Right lobe of liver (tissue), 6 donors: ENCODE measurements at regions not wholly inside any gene's neighbourhood (a gene's known extent, or its start where the extent isn't known, plus 50 kb on each side); places are given as distances from the start of the nearest gene placed in this dataset.
A peak's percentile ranks its signal among the peaks of the same experiment; 100 is the strongest.

Experiments
- ATAC-seq, 4 donors: fragments of 200-7000 bp; cut with Tn5 transposase; one replicate each; pipeline ENCODE4 v1.9.1; 2020; ENCODE audit warnings: mild to moderate bottlenecking in 4 of 4, moderate library complexity in 4 of 4
- DNase-seq, 3 donors: peaks; one replicate each; pipeline ENCODE4 v3.0.0-alpha.2; 2020
- H3K27ac ChIP-seq, 3 donors: fragments of 200-600 bp; one replicate each; pipeline ENCODE4 v1.8.0; 2022
- H3K27me3 ChIP-seq, 2 donors: fragments of 200-600 bp; one replicate each; pipeline ENCODE4 v1.8.0; 2022
- H3K36me3 ChIP-seq, 4 donors: fragments of 200-600 bp; sonication (generic) in 1 of 4; one replicate each; pipeline versions ENCODE4 v1.5.1 to v1.8.0; 2017 to 2022; ENCODE audit warnings: control low read depth in 1 of 4
- H3K4me1 ChIP-seq, 4 donors: fragments of 200-600 bp; sonication (generic) in 1 of 4; one replicate each; pipeline versions ENCODE4 v1.5.1 to v1.8.0; 2017 to 2022; ENCODE audit warnings: control low read depth in 1 of 4
- H3K4me3 ChIP-seq, 3 donors: fragments of 200-600 bp; one replicate each; pipeline ENCODE4 v1.8.0; 2022
- H3K9me3 ChIP-seq, 4 donors: fragments of 200-600 bp; sonication (generic) in 1 of 4; one replicate each; pipeline versions ENCODE4 v1.5.1 to v1.8.0; 2017 to 2022; ENCODE audit warnings: control low read depth in 1 of 4
- POLR2A ChIP-seq: fragments of 450-650 bp; IDR thresholded peaks from one replicate; pipeline ENCODE4 v1.6.1; 2017; ENCODE audit warnings: antibody characterized with exemption, mild to moderate bottlenecking
- WGBS: methylation state at CpG from one replicate; pipeline ENCODE4 v1.1.6; 2018; ENCODE audit warnings: low coverage, low lambda C conversion rate; ENCODE audit not compliant: insufficient coverage; ENCODE audit errors: missing lambda C conversion rate; 5-methylcytosine and 5-hydroxymethylcytosine counted together
- intact Hi-C, 2 donors: fragments of 100-400 bp; cut with DNase I; formaldehyde crosslinking; loops; one replicate each; pipeline versions ENCODE4 v1.11.2 to v1.14.1; 2022
- TF ChIP-seq, protein P1 (sequence below), 4 donors: fragments of 200-600 bp in 3 of 4; fragments of 450-650 bp in 1 of 4; IDR thresholded peaks; one replicate each; pipeline versions ENCODE4 v1.5.1 to v1.8.0; 2016 to 2022; ENCODE audit warnings: antibody characterized with exemption in 4 of 4, mild to moderate bottlenecking in 2 of 4
- donor health status: DM: no; HTN: yes; CAD: no.
- donor health status: DM: no; HTN: no; CAD: no.
- donor health status: DM: no; HTN: no; CAD: no.
- donor health status: DM: no; HTN: yes; CAD: no.
- donor health status: DM: no; HTN: yes; CAD: no.

DNA sequence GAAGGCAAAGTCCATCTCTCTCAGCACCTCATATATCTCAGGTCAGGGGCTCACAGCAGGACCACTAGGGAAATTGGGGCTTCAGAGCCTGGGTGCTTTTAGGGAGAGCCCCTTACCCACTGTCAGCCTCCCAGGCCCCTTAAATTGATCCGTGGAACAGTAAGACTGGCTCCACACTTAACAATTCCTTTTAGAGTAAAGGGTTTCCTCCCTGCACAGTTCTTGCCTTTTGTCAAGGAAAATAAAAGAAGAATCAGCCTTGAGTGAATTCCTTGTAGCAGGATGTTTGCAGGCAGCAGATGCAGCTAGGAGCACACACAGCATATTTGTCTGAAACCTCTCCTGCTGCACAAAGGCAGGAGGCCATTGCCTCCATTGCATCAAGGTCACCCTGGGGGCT, 184.9 kb downstream of the SEC16B start:
- TF ChIP-seq POLR2A: no peak
- TF ChIP-seq, protein P1, sequence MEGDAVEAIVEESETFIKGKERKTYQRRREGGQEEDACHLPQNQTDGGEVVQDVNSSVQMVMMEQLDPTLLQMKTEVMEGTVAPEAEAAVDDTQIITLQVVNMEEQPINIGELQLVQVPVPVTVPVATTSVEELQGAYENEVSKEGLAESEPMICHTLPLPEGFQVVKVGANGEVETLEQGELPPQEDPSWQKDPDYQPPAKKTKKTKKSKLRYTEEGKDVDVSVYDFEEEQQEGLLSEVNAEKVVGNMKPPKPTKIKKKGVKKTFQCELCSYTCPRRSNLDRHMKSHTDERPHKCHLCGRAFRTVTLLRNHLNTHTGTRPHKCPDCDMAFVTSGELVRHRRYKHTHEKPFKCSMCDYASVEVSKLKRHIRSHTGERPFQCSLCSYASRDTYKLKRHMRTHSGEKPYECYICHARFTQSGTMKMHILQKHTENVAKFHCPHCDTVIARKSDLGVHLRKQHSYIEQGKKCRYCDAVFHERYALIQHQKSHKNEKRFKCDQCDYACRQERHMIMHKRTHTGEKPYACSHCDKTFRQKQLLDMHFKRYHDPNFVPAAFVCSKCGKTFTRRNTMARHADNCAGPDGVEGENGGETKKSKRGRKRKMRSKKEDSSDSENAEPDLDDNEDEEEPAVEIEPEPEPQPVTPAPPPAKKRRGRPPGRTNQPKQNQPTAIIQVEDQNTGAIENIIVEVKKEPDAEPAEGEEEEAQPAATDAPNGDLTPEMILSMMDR (IDR thresholded peaks at IDR 0.05): no peak
- H3K27ac ChIP-seq: no peak overlapping the region
- ATAC-seq (no peak), DNase-seq (no peak)
- H3K36me3 ChIP-seq: no peaks in the 10 kb centered on the region
- H3K9me3 ChIP-seq: no peaks in the 10 kb centered on the region
- H3K4me1 ChIP-seq: no peaks in the 10 kb centered on the region
- intact Hi-C loops: no loop called here
- 43% methylated on average over 1 of the region's 1 CpG for WGBS
- H3K4me3 ChIP-seq: no peak overlapping the region
- no peaks in the 10 kb centered on the region for H3K27me3 ChIP-seq

- Histone ChIP-seq H3K27me3 (no peaks in the 10 kb centered on the region), H3K4me1 (no peaks in the 10 kb centered on the region), H3K27ac (no peak overlapping the region), H3K36me3 (no peaks in the 10 kb centered on the region), H3K4me3 (no peak overlapping the region), H3K9me3 (no peaks in the 10 kb centered on the region)
- ATAC-seq (peak in 1 of 4 donors; percentile 19), DNase-seq (no peak)
- no peak for TF ChIP-seq POLR2A
- TF ChIP-seq, protein P1 (IDR thresholded peaks at IDR 0.05): no peak
- intact Hi-C loops: no loop called here
- 60% methylated on average over 1 of the region's 1 CpG for WGBS
Measured at GRCh38 chr1:177784409-177784808, 185.4 kb downstream of the SEC16B start.

- no peak for TF ChIP-seq POLR2A
- TF ChIP-seq, protein P1 (IDR thresholded peaks at IDR 0.05): peak in 1 of 4 donors; percentile 20
- intact Hi-C loops: no loop called here
- DNase-seq: no peak
- Histone ChIP-seq H3K9me3 (no peaks in the 10 kb centered on the region), H3K27me3 (no peaks in the 10 kb centered on the region), H3K36me3 (no peaks in the 10 kb centered on the region), H3K4me1 (no peaks in the 10 kb centered on the region), H3K4me3 (no peak overlapping the region), H3K27ac (no peak overlapping the region)
- 46% methylated on average over 4 of the region's 4 CpGs for WGBS
- ATAC-seq: no peak
Measured at GRCh38 chr1:177783051-177783450, 186.8 kb downstream of the SEC16B start.

DNA sequence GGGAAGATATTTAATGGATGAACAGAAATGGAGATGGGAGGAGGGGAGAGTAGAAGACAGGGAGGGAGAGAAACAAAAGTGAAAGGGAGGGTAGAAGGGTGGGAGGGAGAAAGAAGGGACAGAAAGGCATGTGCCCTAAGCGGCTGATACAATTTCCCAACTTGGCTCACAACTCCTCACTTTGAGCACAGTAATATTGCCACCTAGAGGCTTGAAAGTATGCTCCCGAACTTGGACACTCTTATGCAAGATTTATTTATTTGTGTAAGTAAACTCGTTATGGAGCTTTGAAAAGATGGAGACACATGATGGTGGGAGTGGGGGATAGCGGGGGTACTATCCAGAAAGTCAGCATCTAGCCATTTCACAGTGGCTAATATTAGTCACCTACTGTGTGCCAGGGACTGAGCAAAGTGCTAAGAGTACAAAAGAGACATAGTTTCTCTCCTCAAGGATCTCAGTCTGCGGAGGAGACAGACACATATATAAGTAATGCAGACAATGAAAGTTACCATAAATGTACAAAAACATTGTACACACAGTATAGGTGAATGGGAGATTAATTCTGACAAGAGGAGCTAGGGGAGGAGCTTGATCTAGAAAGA, 189.7 kb downstream of the SEC16B start:
- TF ChIP-seq POLR2A: no peak
- TF ChIP-seq, protein P1 (IDR thresholded peaks at IDR 0.05): peak; percentile 59 to 74 (median 70)
- no peaks in the 10 kb centered on the region for H3K9me3 ChIP-seq
- H3K27ac ChIP-seq: no peak overlapping the region
- intact Hi-C loops: no loop called here
- DNase-seq (no peak), ATAC-seq (peak; percentile 89 to 92 (median 89))
- WGBS: 22% methylated on average over 5 of the region's 5 CpGs
- H3K4me3 ChIP-seq: no peak overlapping the region
- no peaks in the 10 kb centered on the region for H3K4me1 ChIP-seq
- no peaks in the 10 kb centered on the region for H3K36me3 ChIP-seq
- no peaks in the 10 kb centered on the region for H3K27me3 ChIP-seq
